ENCODE measurements at regions not wholly inside any gene's neighbourhood (a gene's known extent, or its start where the extent isn't known, plus 50 kb on each side); places are given as distances from the start of the nearest gene placed in this dataset.

DNA sequence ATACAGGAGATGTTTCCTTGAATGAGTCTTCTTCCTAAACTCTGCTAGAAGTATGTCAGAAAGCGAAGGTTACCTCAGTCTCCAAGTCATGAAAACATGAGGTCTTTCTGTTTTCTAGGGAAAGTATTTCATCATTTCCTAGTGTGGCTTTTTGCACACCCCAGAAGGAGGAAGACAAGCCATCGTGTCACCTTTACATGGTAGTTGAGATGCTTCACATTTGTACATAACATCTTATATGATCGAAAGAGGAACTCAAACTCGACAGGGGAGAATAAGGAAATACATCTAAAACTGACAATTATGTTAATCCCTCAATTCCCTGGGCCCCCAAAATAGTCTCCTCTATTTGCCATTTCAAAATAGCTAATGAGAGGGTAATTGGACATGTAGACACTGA is 214.1 kb upstream of the PLEKHG7 start:
- no peaks in the 10 kb centered on the region for H3K9me2 ChIP-seq (replicated peaks; ENCODE audit: low read length)

DNA sequence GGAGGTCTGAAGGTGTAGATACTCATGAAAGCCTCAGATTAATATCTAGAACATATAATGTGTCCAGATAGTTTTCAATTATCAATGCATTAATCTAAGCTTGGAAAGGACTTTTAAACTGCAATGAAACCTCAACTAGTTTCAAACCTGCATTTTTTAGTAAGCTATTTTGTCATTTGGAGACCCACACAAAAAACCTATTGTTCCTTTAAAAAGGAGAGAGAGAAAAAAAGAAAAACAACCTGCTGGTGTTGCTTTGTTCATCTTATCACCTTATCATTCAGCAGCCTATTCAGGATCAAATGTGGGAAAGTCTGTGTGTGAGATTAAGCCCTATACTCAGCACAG is 215.7 kb upstream of the PLEKHG7 start:
- Histone ChIP-seq H3K27me3 (ENCODE audit: low read length) (no peaks in the 10 kb centered on the region), H3K4me3 (ENCODE audit: low read length) (no peak overlapping the region), H3K79me2 (ENCODE audit: low read length) (no peaks in the 10 kb centered on the region), H3K4me2 (ENCODE audit: low read length) (no peak overlapping the region), H4K20me1 (ENCODE audit: low read length) (no peaks in the 10 kb centered on the region), H3K9me3 (ENCODE audit: low read length) (no peaks in the 10 kb centered on the region), H3K4me1 (ENCODE audit: insufficient read depth, low read length) (no peaks in the 10 kb centered on the region), H3K9me2 (replicated peaks; ENCODE audit: low read length) (no peaks in the 10 kb centered on the region), H3K9ac (ENCODE audit: low read length) (no peak overlapping the region), H3K27ac (ENCODE audit: low read length) (no peak overlapping the region), H3F3A (ENCODE audit: low read length, unreplicated experiment) (no peaks in the 10 kb centered on the region), H2AFZ (ENCODE audit: low read length) (no peak overlapping the region), H3K36me3 (ENCODE audit: low read depth, low read length) (no peaks in the 10 kb centered on the region)
- ATAC-seq (no peak), DNase-seq (no peak)
- no TSS peak for BruUV-seq (replicated peaks)
- POLR2A ChIA-PET (ENCODE audit: unreplicated experiment), result no interaction called here
- TF ChIP-seq EZH2phosphoT487 (IDR thresholded peaks at IDR 0.05; ENCODE audit: borderline replicate concordance, low read length), result no peak
- TF ChIP-seq EZH2 (IDR thresholded peaks at IDR 0.05; ENCODE audit: low read length, unreplicated experiment), result no peak
- TF ChIP-seq, protein P1, sequence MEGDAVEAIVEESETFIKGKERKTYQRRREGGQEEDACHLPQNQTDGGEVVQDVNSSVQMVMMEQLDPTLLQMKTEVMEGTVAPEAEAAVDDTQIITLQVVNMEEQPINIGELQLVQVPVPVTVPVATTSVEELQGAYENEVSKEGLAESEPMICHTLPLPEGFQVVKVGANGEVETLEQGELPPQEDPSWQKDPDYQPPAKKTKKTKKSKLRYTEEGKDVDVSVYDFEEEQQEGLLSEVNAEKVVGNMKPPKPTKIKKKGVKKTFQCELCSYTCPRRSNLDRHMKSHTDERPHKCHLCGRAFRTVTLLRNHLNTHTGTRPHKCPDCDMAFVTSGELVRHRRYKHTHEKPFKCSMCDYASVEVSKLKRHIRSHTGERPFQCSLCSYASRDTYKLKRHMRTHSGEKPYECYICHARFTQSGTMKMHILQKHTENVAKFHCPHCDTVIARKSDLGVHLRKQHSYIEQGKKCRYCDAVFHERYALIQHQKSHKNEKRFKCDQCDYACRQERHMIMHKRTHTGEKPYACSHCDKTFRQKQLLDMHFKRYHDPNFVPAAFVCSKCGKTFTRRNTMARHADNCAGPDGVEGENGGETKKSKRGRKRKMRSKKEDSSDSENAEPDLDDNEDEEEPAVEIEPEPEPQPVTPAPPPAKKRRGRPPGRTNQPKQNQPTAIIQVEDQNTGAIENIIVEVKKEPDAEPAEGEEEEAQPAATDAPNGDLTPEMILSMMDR (conservative IDR thresholded peaks at IDR 0.05; ENCODE audit: low read depth, low read length), result no peak
- CTCF ChIA-PET, result no interaction called here
- intact Hi-C loops (cut with micrococcal nuclease), result no loop called here

More for the DNA sequence above, 214.1 kb upstream of the PLEKHG7 start:
- DNase-seq (no peak), ATAC-seq (no peak)
- no peak overlapping the region for H2AFZ ChIP-seq (ENCODE audit: low read length)
- H3K4me1 ChIP-seq (ENCODE audit: insufficient read depth, low read length), result no peaks in the 10 kb centered on the region
- H3F3A ChIP-seq (ENCODE audit: low read length, unreplicated experiment), result no peaks in the 10 kb centered on the region
- ChIA-PET CTCF (no interaction called here), POLR2A (ENCODE audit: unreplicated experiment) (no interaction called here)
- no peaks in the 10 kb centered on the region for H3K27me3 ChIP-seq (ENCODE audit: low read length)
- intact Hi-C loops (cut with micrococcal nuclease), result no loop called here
- no peaks in the 10 kb centered on the region for H3K79me2 ChIP-seq (ENCODE audit: low read length)
- H3K9me3 ChIP-seq (ENCODE audit: low read length), result no peaks in the 10 kb centered on the region
- H3K36me3 ChIP-seq (ENCODE audit: low read depth, low read length), result no peaks in the 10 kb centered on the region
- TF ChIP-seq EZH2phosphoT487 (IDR thresholded peaks at IDR 0.05; ENCODE audit: borderline replicate concordance, low read length), result no peak
- TF ChIP-seq, protein P1 (conservative IDR thresholded peaks at IDR 0.05; ENCODE audit: low read depth, low read length), result no peak
- no peak for TF ChIP-seq EZH2 (IDR thresholded peaks at IDR 0.05; ENCODE audit: low read length, unreplicated experiment)
- no peaks in the 10 kb centered on the region for H4K20me1 ChIP-seq (ENCODE audit: low read length)
- H3K4me2 ChIP-seq (ENCODE audit: low read length), result no peak overlapping the region
- H3K4me3 ChIP-seq (ENCODE audit: low read length), result no peak overlapping the region
- BruUV-seq (replicated peaks), result no TSS peak
- H3K9ac ChIP-seq (ENCODE audit: low read length), result no peak overlapping the region
- H3K27ac ChIP-seq (ENCODE audit: low read length), result no peak overlapping the region

DNA sequence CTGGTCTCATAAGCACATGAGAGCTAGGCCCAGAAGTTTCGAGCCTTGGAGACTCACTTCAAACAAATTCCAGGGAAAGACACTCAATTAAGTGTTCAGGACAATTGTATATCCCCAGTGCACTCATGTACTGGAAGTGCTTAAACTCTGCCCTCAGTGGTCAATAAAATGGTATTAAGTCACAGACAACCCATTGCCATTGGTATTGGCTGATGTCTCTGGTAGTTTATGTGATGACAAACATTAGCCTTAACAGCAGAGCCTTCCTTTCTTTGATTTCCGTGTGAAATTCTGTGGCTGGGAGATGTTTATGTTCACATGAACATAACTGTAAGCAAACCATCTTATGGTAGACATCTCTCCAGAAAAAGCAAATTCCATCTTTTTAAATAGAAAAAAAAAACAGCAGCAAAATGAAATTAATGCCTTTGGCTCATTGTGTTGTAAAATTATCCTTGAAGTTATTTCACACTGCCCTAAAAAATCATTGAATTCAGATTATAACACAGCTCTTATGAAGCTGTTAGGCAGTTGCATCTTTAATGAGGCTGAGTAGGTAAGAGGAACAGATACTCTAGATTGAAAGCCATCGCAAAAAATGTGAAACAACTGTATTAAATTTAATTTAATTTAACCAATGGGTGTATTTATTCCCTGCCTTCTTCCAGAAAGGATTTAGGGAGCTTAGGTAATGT is 216.2 kb upstream of the PLEKHG7 start:
- H3K4me3 ChIP-seq (ENCODE audit: low read length), result no peak overlapping the region
- DNase-seq (no peak), ATAC-seq (no peak)
- no peak for TF ChIP-seq EZH2 (IDR thresholded peaks at IDR 0.05; ENCODE audit: low read length, unreplicated experiment)
- TF ChIP-seq EZH2phosphoT487 (IDR thresholded peaks at IDR 0.05; ENCODE audit: borderline replicate concordance, low read length), result no peak
- TF ChIP-seq, protein P1 (conservative IDR thresholded peaks at IDR 0.05; ENCODE audit: low read depth, low read length), result no peak
- CTCF ChIA-PET, result no interaction called here
- POLR2A ChIA-PET (ENCODE audit: unreplicated experiment), result interaction anchor here (0.7 kb wide), 1 partner anchor 413 kb away, joined by 4 read pairs; no protein-coding TSS in a partner anchor
- BruUV-seq (replicated peaks), result no TSS peak
- no peaks in the 10 kb centered on the region for H3K4me1 ChIP-seq (ENCODE audit: insufficient read depth, low read length)
- no peaks in the 10 kb centered on the region for H3K9me3 ChIP-seq (ENCODE audit: low read length)
- no peak overlapping the region for H3K9ac ChIP-seq (ENCODE audit: low read length)
- H3K27ac ChIP-seq (ENCODE audit: low read length), result no peak overlapping the region
- no peaks in the 10 kb centered on the region for H3K36me3 ChIP-seq (ENCODE audit: low read depth, low read length)
- H3K9me2 ChIP-seq (replicated peaks; ENCODE audit: low read length), result no peaks in the 10 kb centered on the region; the same call in 1 of the 2 replicates
- no peaks in the 10 kb centered on the region for H3F3A ChIP-seq (ENCODE audit: low read length, unreplicated experiment)
- H3K79me2 ChIP-seq (ENCODE audit: low read length), result no peaks in the 10 kb centered on the region
- H3K4me2 ChIP-seq (ENCODE audit: low read length), result no peak overlapping the region
- no peaks in the 10 kb centered on the region for H3K27me3 ChIP-seq (ENCODE audit: low read length)
- no peaks in the 10 kb centered on the region for H4K20me1 ChIP-seq (ENCODE audit: low read length)
- H2AFZ ChIP-seq (ENCODE audit: low read length), result no peak overlapping the region
- intact Hi-C loops (cut with micrococcal nuclease), result no loop called here
